ENCODE measurements at regions not wholly inside any gene's neighbourhood (a gene's known extent, or its start where the extent isn't known, plus 50 kb on each side); places are given as distances from the start of the nearest gene placed in this dataset.
"Not testable (repeated sequence)": the region's sequence is repeated elsewhere in the genome, so short reads cannot be mapped to it uniquely, and the experiment has no call there.

- ATAC-seq (ENCODE audit: low read depth): no peak
- H3K4me1 Mint-ChIP-seq: no peaks in the 10 kb centered on the region
- H3K9me3 Mint-ChIP-seq: peaks cover 9% of the 10 kb centered on the region
- DNase-seq (ENCODE audit: low spot score in 2 of 2): no peak
- no peak overlapping the region for H3K4me3 Mint-ChIP-seq
- no peaks in the 10 kb centered on the region for H3K36me3 Mint-ChIP-seq
- no peaks in the 10 kb centered on the region for H3K27me3 Mint-ChIP-seq
- H3K27ac Mint-ChIP-seq: no peak overlapping the region
Measured at GRCh38 chr19:28456708-28457320, 756.1 kb downstream of the UQCRFS1 start.

- ATAC-seq (ENCODE audit: low read depth) (no peak), DNase-seq (ENCODE audit: low spot score in 2 of 2) (no peak)
- peaks cover 9% of the 10 kb centered on the region for H3K9me3 Mint-ChIP-seq
- no peaks in the 10 kb centered on the region for H3K4me1 Mint-ChIP-seq
- H3K27ac Mint-ChIP-seq: no peak overlapping the region
- no peak overlapping the region for H3K4me3 Mint-ChIP-seq
- H3K27me3 Mint-ChIP-seq: no peaks in the 10 kb centered on the region
- no peaks in the 10 kb centered on the region for H3K36me3 Mint-ChIP-seq
Measured at GRCh38 chr19:28456252-28456651, 756.7 kb downstream of the UQCRFS1 start.

DNA sequence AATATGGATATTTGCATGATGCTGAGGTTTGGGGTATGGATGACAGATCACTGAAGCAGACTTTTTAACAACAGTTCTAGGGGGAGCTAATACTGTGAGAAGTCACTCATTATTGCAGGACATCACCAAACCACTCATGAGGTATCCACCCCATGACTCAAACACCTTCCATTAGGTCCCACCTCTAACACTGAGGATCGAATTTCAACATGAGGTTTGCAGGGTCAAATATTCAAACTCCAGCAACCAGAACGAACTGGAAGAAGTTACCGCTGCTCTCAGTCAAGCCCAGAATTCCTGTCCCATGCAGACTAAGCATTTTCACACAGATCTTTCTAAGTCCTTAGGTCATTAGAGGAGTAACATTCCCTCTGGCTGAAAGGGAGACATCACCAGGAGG is 758.9 kb downstream of the UQCRFS1 start:
- no peak overlapping the region for H3K27ac Mint-ChIP-seq

GRCh38 chr19:28453420-28453819 is 759.5 kb downstream of the UQCRFS1 start:
- no peaks in the 10 kb centered on the region for H3K36me3 Mint-ChIP-seq
- no peak overlapping the region for H3K27ac Mint-ChIP-seq
- no peaks in the 10 kb centered on the region for H3K27me3 Mint-ChIP-seq
- H3K4me3 Mint-ChIP-seq: no peak overlapping the region
- ATAC-seq (ENCODE audit: low read depth) (no peak), DNase-seq (ENCODE audit: low spot score in 2 of 2) (no peak)
- no peaks in the 10 kb centered on the region for H3K4me1 Mint-ChIP-seq
- peaks cover 6% of the 10 kb centered on the region for H3K9me3 Mint-ChIP-seq

More for the DNA sequence above, 758.9 kb downstream of the UQCRFS1 start:
- Mint-ChIP-seq H3K9me3 (peaks cover 6% of the 10 kb centered on the region), H3K4me3 (no peak overlapping the region), H3K4me1 (no peaks in the 10 kb centered on the region), H3K27me3 (no peaks in the 10 kb centered on the region), H3K36me3 (no peaks in the 10 kb centered on the region)
- ATAC-seq (ENCODE audit: low read depth) (no peak), DNase-seq (ENCODE audit: low spot score in 2 of 2) (no peak)

DNA sequence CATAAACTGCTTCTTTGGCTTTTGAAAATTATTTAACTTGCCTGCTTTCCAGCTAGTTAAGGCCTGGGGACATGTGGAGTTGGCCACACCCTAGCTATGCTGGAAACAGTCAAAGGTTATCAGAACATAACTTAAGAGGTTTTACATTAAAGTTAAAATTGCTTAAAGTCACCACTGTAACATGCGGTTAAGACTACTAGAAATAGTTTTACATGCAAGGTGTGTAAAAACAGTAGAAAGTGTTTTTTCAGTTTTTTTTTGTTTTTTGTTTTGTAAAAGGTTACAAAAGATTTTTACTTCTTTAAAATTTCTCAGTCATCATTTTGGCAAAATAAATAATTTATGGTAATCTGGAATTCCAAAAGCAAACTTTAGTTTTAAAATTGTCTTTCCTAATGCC is 763.1 kb downstream of the UQCRFS1 start:
- H3K27ac Mint-ChIP-seq: no peak overlapping the region
- no peaks in the 10 kb centered on the region for H3K4me1 Mint-ChIP-seq
- H3K27me3 Mint-ChIP-seq: no peaks in the 10 kb centered on the region
- H3K36me3 Mint-ChIP-seq: no peaks in the 10 kb centered on the region
- no peak overlapping the region for H3K4me3 Mint-ChIP-seq
- H3K9me3 Mint-ChIP-seq: peaks cover 9% of the 10 kb centered on the region
- DNase-seq (ENCODE audit: low spot score in 2 of 2) (no peak), ATAC-seq (ENCODE audit: low read depth) (no peak)

DNA sequence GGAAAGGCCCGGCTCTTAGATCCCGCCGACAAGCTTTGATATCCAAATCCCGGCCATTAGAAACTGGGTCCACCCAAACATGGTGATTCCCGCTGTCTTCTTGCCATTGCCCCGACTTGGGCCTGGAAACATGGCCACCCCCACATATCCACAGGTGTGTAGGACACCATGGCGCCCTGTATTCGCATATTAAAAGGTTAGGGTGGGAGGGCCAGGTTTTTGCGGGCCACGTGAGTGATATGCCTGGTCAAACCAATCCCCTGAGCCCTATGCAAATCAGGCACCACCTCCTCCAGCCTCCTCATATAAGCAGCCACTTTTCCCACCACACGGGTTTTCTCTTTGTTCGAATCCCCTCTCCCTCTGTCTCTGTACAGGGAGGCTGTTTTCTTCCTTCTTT is 766.4 kb downstream of the UQCRFS1 start:
- Mint-ChIP-seq H3K9me3 (peaks cover 9% of the 10 kb centered on the region), H3K27ac (no peak overlapping the region)

GRCh38 chr19:28445826-28446225 is 767.1 kb downstream of the UQCRFS1 start:
- Mint-ChIP-seq H3K36me3 (no peaks in the 10 kb centered on the region), H3K4me3 (no peak overlapping the region), H3K27me3 (no peaks in the 10 kb centered on the region), H3K27ac (no peak overlapping the region), H3K4me1 (no peaks in the 10 kb centered on the region), H3K9me3 (peaks cover 9% of the 10 kb centered on the region)
- no peak for DNase-seq (ENCODE audit: low spot score in 2 of 2)
- no peak for ATAC-seq (ENCODE audit: low read depth)

More for the DNA sequence above, 766.4 kb downstream of the UQCRFS1 start:
- ATAC-seq (ENCODE audit: low read depth) (no peak), DNase-seq (ENCODE audit: low spot score in 2 of 2) (no peak)
- Mint-ChIP-seq H3K4me1 (no peaks in the 10 kb centered on the region), H3K27me3 (no peaks in the 10 kb centered on the region), H3K4me3 (no peak overlapping the region), H3K36me3 (no peaks in the 10 kb centered on the region)

DNA sequence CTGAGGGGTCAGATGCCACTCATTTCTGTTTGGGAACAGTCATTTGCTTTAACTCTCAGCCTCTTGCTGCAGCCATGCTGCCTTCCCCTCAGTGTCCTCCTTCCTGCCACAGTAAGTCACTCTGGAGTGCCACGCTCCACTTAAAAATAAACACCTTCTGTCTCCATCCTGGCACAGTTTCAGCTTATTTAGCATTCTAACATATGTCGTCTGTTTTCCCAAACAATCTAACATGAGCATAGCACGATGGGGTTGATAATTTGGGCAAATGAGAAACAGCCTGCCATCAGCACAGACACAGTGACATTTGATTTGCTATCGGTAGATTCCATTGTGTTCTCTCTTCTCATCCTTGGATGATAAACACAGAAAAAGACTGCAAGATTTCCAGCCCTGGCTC is 768.6 kb downstream of the UQCRFS1 start:
- H3K36me3 Mint-ChIP-seq: no peaks in the 10 kb centered on the region
- H3K27me3 Mint-ChIP-seq: no peaks in the 10 kb centered on the region
- peaks cover 9% of the 10 kb centered on the region for H3K9me3 Mint-ChIP-seq
- ATAC-seq (ENCODE audit: low read depth): no peak
- H3K27ac Mint-ChIP-seq: no peak overlapping the region
- no peak for DNase-seq (ENCODE audit: low spot score in 2 of 2)
- no peaks in the 10 kb centered on the region for H3K4me1 Mint-ChIP-seq
- H3K4me3 Mint-ChIP-seq: no peak overlapping the region

DNA sequence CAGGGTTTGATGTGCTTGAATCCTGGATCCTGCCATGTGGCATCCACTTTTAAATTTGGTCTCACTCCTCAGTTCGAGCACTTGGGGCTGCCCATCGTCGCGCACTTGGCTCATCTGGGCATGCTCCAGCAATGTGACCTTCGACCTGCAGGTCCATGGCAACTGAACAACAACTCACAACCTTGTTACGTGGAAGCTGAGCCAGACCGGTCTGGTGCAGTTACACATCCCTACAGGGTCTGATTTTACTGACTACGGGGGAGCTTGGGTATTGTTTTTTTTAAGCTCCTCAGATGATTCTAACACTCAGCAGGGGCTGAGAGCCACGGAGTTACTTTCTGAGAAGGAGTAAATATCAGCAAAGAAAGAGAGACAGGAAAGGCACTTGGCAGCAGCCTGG is 769.6 kb downstream of the UQCRFS1 start:
- no peak for DNase-seq (ENCODE audit: low spot score in 2 of 2)
- Mint-ChIP-seq H3K4me1 (no peaks in the 10 kb centered on the region), H3K4me3 (no peak overlapping the region), H3K27ac (no peak overlapping the region), H3K27me3 (no peaks in the 10 kb centered on the region), H3K9me3 (peaks cover 9% of the 10 kb centered on the region), H3K36me3 (no peaks in the 10 kb centered on the region)
- no peak for ATAC-seq (ENCODE audit: low read depth)

DNA sequence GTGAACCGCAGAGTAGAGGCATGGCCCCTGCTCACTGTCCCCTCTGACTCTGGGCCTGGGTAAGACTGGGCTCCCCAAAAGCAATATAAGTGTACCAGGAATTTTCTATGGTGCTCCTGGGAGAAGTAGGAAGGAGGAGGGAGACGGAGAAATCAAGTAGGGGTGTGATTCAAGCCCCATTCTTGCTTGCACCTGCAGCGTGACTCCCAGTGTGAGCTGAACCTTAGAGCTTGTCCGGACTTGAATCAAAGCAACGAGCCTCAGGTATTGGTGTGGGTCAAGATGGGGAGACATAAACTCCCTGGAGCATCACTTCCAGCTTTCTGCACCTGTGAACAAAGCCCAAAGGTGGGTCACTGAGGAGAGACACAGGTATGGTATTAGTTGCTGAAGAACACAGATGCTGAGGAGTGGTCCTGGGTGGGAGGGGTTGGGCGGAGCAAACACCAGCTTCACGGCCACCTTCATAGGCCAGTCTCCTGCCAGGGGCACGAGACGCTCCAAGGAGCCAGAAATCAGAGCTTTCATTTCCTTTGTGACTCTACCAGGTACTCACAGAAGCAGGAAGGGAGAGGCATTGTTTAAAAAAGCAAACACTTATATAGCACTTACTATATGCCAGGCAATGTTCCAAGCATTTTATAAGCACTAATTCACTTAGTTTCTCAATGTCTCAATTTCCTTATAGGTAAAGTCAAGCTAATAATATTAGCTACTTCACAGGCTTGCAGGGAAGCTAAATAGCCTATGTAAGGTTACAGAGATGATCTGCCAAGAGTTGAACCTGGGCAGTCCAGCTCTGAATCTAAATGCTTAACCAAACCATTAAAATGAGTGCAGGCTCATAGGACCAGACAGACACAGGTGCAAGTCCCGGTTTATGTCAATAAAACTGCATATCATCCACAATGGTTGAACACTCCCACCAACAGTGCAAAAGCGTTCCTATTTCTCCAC is 775.3 kb downstream of the UQCRFS1 start:
- H3K4me3 Mint-ChIP-seq: no peak overlapping the region
- peaks cover 2% of the 10 kb centered on the region for H3K36me3 Mint-ChIP-seq
- no peak for DNase-seq (ENCODE audit: low spot score in 2 of 2)
- ATAC-seq (ENCODE audit: low read depth): no peak
- H3K27me3 Mint-ChIP-seq: no peaks in the 10 kb centered on the region
- H3K4me1 Mint-ChIP-seq: no peaks in the 10 kb centered on the region
- peaks cover 12% of the 10 kb centered on the region for H3K9me3 Mint-ChIP-seq
- no peak overlapping the region for H3K27ac Mint-ChIP-seq

DNA sequence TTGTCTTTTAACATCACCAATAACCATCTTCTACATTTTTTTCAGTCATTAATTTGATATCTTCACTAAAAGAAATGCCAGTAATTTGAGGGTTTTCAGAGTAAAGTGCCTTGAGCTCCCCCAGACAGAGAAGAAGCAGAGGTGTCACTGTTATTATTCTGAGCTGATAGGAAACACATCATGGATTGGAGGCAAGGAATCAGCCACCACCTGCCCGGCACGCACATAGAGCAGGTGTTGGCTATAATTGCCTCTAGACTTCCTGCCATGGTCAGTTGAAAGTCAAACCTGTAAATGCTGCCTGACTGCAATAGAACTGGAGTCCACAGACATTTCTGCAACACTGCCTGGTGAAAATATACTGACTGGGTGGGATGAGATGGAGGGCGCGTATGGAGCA is 776.6 kb downstream of the UQCRFS1 start:
- H3K36me3 Mint-ChIP-seq: peaks cover 2% of the 10 kb centered on the region
- H3K4me1 Mint-ChIP-seq: no peaks in the 10 kb centered on the region
- H3K4me3 Mint-ChIP-seq: no peak overlapping the region

GRCh38 chr19:28435551-28436271 is 777.2 kb downstream of the UQCRFS1 start:
- Mint-ChIP-seq H3K9me3 (peaks cover 22% of the 10 kb centered on the region), H3K36me3 (peaks cover 2% of the 10 kb centered on the region), H3K4me1 (no peaks in the 10 kb centered on the region), H3K4me3 (no peak overlapping the region), H3K27me3 (no peaks in the 10 kb centered on the region), H3K27ac (no peak overlapping the region)
- DNase-seq (ENCODE audit: low spot score in 2 of 2): no peak
- no peak for ATAC-seq (ENCODE audit: low read depth)

More for the DNA sequence above, 776.6 kb downstream of the UQCRFS1 start:
- ATAC-seq (ENCODE audit: low read depth) (no peak), DNase-seq (ENCODE audit: low spot score in 2 of 2) (no peak)
- H3K27me3 Mint-ChIP-seq: no peaks in the 10 kb centered on the region
- no peak overlapping the region for H3K27ac Mint-ChIP-seq
- H3K9me3 Mint-ChIP-seq: peaks cover 22% of the 10 kb centered on the region

GRCh38 chr19:28434794-28435193 is 778.2 kb downstream of the UQCRFS1 start:
- not testable (repeated sequence) for DNase-seq (ENCODE audit: low spot score in 2 of 2); H3K36me3 Mint-ChIP-seq; ATAC-seq (ENCODE audit: low read depth); H3K4me1 Mint-ChIP-seq; H3K27me3 Mint-ChIP-seq; H3K4me3 Mint-ChIP-seq; H3K27ac Mint-ChIP-seq
- H3K9me3 Mint-ChIP-seq: peaks cover 22% of the 10 kb centered on the region

- not testable (repeated sequence) for H3K27me3 Mint-ChIP-seq; H3K4me1 Mint-ChIP-seq; H3K36me3 Mint-ChIP-seq; H3K4me3 Mint-ChIP-seq; DNase-seq (ENCODE audit: low spot score in 2 of 2); ATAC-seq (ENCODE audit: low read depth); H3K27ac Mint-ChIP-seq
- H3K9me3 Mint-ChIP-seq: peaks cover 22% of the 10 kb centered on the region
Measured at GRCh38 chr19:28434365-28434764, 778.6 kb downstream of the UQCRFS1 start.

All from memory B cell (primary cell).